Dendritic cell treated with granulocyte-macrophage colony-stimulating factor and Interleukin-4, amounts not matched to agents 40 ng/mL and 50 ng/mL, for 4 days (primary cell): ENCODE measurements at regions not wholly inside any gene's neighbourhood (a gene's known extent, or its start where the extent isn't known, plus 50 kb on each side); places are given as distances from the start of the nearest gene placed in this dataset.

Experiments
- H3K27ac Mint-ChIP-seq: one replicate; pipeline ENCODE4 v1.8.0; 2022; ENCODE audit warnings: mild to moderate bottlenecking, mixed read lengths
- H3K27me3 Mint-ChIP-seq: one replicate; pipeline ENCODE4 v1.8.0; 2022; ENCODE audit warnings: mild to moderate bottlenecking, mixed read lengths
- H3K36me3 Mint-ChIP-seq: one replicate; pipeline ENCODE4 v1.8.0; 2022; ENCODE audit warnings: low read depth, mixed read lengths
- H3K4me1 Mint-ChIP-seq: one replicate; pipeline ENCODE4 v1.8.0; 2022; ENCODE audit warnings: low read depth, mixed read lengths
- H3K4me3 Mint-ChIP-seq: one replicate; pipeline ENCODE4 v1.8.0; 2022; ENCODE audit warnings: mild to moderate bottlenecking, moderate library complexity, mixed read lengths
- H3K9me3 Mint-ChIP-seq: one replicate; pipeline ENCODE4 v1.8.0; 2022; ENCODE audit warnings: mixed read lengths
- intact Hi-C: fragments of 100-400 bp; cut with micrococcal nuclease; formaldehyde crosslinking; loops from one replicate; pipeline ENCODE4 v1.15.0; 2022

GRCh38 chr18:27763341-27763740 lies 413.6 kb downstream of the CDH2 start:
- no peaks in the 10 kb centered on the region for H3K9me3 Mint-ChIP-seq
- no peaks in the 10 kb centered on the region for H3K4me1 Mint-ChIP-seq
- no peak overlapping the region for H3K27ac Mint-ChIP-seq
- no peak overlapping the region for H3K4me3 Mint-ChIP-seq
- no peaks in the 10 kb centered on the region for H3K36me3 Mint-ChIP-seq
- intact Hi-C loops: no loop called here
- no peaks in the 10 kb centered on the region for H3K27me3 Mint-ChIP-seq

GRCh38 chr18:27762054-27762453 lies 414.9 kb downstream of the CDH2 start:
- Mint-ChIP-seq H3K27ac (no peak overlapping the region), H3K36me3 (no peaks in the 10 kb centered on the region), H3K9me3 (no peaks in the 10 kb centered on the region), H3K4me3 (no peak overlapping the region), H3K27me3 (no peaks in the 10 kb centered on the region), H3K4me1 (no peaks in the 10 kb centered on the region)
- intact Hi-C loops: no loop called here

- Mint-ChIP-seq H3K27ac (no peak overlapping the region), H3K27me3 (no peaks in the 10 kb centered on the region), H3K4me3 (no peak overlapping the region), H3K9me3 (no peaks in the 10 kb centered on the region), H3K36me3 (no peaks in the 10 kb centered on the region), H3K4me1 (no peaks in the 10 kb centered on the region)
- intact Hi-C loops: loop anchor here (10.0 kb wide), 1 partner anchor 62 kb away; no protein-coding TSS in a partner anchor
Observed at GRCh38 chr18:27752944-27753343, 424.0 kb downstream of the CDH2 start.

- H3K27me3 Mint-ChIP-seq: no peaks in the 10 kb centered on the region
- H3K9me3 Mint-ChIP-seq: peaks cover 5% of the 10 kb centered on the region
- H3K4me1 Mint-ChIP-seq: no peaks in the 10 kb centered on the region
- intact Hi-C loops: loop anchor here (10.0 kb wide), 1 partner anchor 64 kb away; no protein-coding TSS in a partner anchor
- H3K27ac Mint-ChIP-seq: no peak overlapping the region
- no peak overlapping the region for H3K4me3 Mint-ChIP-seq
- H3K36me3 Mint-ChIP-seq: no peaks in the 10 kb centered on the region
Observed at GRCh38 chr18:27750923-27751322, 426.0 kb downstream of the CDH2 start.

- peaks cover 5% of the 10 kb centered on the region for H3K9me3 Mint-ChIP-seq
- H3K36me3 Mint-ChIP-seq: no peaks in the 10 kb centered on the region
- no peaks in the 10 kb centered on the region for H3K27me3 Mint-ChIP-seq
- no peak overlapping the region for H3K4me3 Mint-ChIP-seq
- no peaks in the 10 kb centered on the region for H3K4me1 Mint-ChIP-seq
- H3K27ac Mint-ChIP-seq: no peak overlapping the region
- intact Hi-C loops: loop anchor here (10.0 kb wide), 1 partner anchor 65 kb away; no protein-coding TSS in a partner anchor
Observed at GRCh38 chr18:27750014-27750413, 426.9 kb downstream of the CDH2 start.

GRCh38 chr18:27749194-27749593 lies 427.7 kb downstream of the CDH2 start:
- H3K4me1 Mint-ChIP-seq: no peaks in the 10 kb centered on the region
- H3K36me3 Mint-ChIP-seq: no peaks in the 10 kb centered on the region
- H3K9me3 Mint-ChIP-seq: peaks cover 12% of the 10 kb centered on the region
- H3K4me3 Mint-ChIP-seq: no peak overlapping the region
- no peak overlapping the region for H3K27ac Mint-ChIP-seq
- H3K27me3 Mint-ChIP-seq: no peaks in the 10 kb centered on the region
- intact Hi-C loops: no loop called here

GRCh38 chr18:27746241-27746640 lies 430.7 kb downstream of the CDH2 start:
- Mint-ChIP-seq H3K9me3 (peaks cover 33% of the 10 kb centered on the region), H3K27ac (no peak overlapping the region), H3K27me3 (no peaks in the 10 kb centered on the region), H3K4me3 (no peak overlapping the region), H3K4me1 (no peaks in the 10 kb centered on the region), H3K36me3 (no peaks in the 10 kb centered on the region)
- intact Hi-C loops: no loop called here

GRCh38 chr18:27735117-27735516 lies 441.8 kb downstream of the CDH2 start:
- no peaks in the 10 kb centered on the region for H3K36me3 Mint-ChIP-seq
- peaks cover 12% of the 10 kb centered on the region for H3K9me3 Mint-ChIP-seq
- H3K27me3 Mint-ChIP-seq: no peaks in the 10 kb centered on the region
- intact Hi-C loops: no loop called here
- H3K4me1 Mint-ChIP-seq: no peaks in the 10 kb centered on the region
- no peak overlapping the region for H3K4me3 Mint-ChIP-seq
- no peak overlapping the region for H3K27ac Mint-ChIP-seq

- H3K27ac Mint-ChIP-seq: no peak overlapping the region
- peaks cover 47% of the 10 kb centered on the region for H3K9me3 Mint-ChIP-seq
- no peaks in the 10 kb centered on the region for H3K4me1 Mint-ChIP-seq
- intact Hi-C loops: no loop called here
- H3K27me3 Mint-ChIP-seq: no peaks in the 10 kb centered on the region
- H3K4me3 Mint-ChIP-seq: no peak overlapping the region
- H3K36me3 Mint-ChIP-seq: no peaks in the 10 kb centered on the region
Observed at GRCh38 chr18:27731211-27731610, 445.7 kb downstream of the CDH2 start.

- peaks cover 56% of the 10 kb centered on the region for H3K9me3 Mint-ChIP-seq
- intact Hi-C loops: no loop called here
- H3K4me1 Mint-ChIP-seq: no peaks in the 10 kb centered on the region
- H3K36me3 Mint-ChIP-seq: no peaks in the 10 kb centered on the region
- H3K27me3 Mint-ChIP-seq: no peaks in the 10 kb centered on the region
- H3K4me3 Mint-ChIP-seq: no peak overlapping the region
- H3K27ac Mint-ChIP-seq: no peak overlapping the region
Observed at GRCh38 chr18:27728659-27729058, 448.3 kb downstream of the CDH2 start.

GRCh38 chr18:27724362-27724761 lies 452.6 kb downstream of the CDH2 start:
- Mint-ChIP-seq H3K27ac (no peak overlapping the region), H3K4me1 (no peaks in the 10 kb centered on the region), H3K4me3 (no peak overlapping the region), H3K27me3 (no peaks in the 10 kb centered on the region), H3K36me3 (no peaks in the 10 kb centered on the region), H3K9me3 (peaks cover 36% of the 10 kb centered on the region)
- intact Hi-C loops: no loop called here

- intact Hi-C loops: no loop called here
- no peaks in the 10 kb centered on the region for H3K4me1 Mint-ChIP-seq
- H3K4me3 Mint-ChIP-seq: no peak overlapping the region
- peaks cover 24% of the 10 kb centered on the region for H3K9me3 Mint-ChIP-seq
- H3K27ac Mint-ChIP-seq: no peak overlapping the region
- no peaks in the 10 kb centered on the region for H3K27me3 Mint-ChIP-seq
- H3K36me3 Mint-ChIP-seq: no peaks in the 10 kb centered on the region
Observed at GRCh38 chr18:27723168-27723567, 453.8 kb downstream of the CDH2 start.

- H3K27ac Mint-ChIP-seq: no peak overlapping the region
- H3K4me3 Mint-ChIP-seq: no peak overlapping the region
- no peaks in the 10 kb centered on the region for H3K36me3 Mint-ChIP-seq
- H3K27me3 Mint-ChIP-seq: no peaks in the 10 kb centered on the region
- intact Hi-C loops: no loop called here
- H3K9me3 Mint-ChIP-seq: peaks cover 21% of the 10 kb centered on the region
- no peaks in the 10 kb centered on the region for H3K4me1 Mint-ChIP-seq
Observed at GRCh38 chr18:27719680-27720079, 457.2 kb downstream of the CDH2 start.

- Mint-ChIP-seq H3K27ac (no peak overlapping the region), H3K4me1 (no peaks in the 10 kb centered on the region), H3K27me3 (no peaks in the 10 kb centered on the region), H3K36me3 (no peaks in the 10 kb centered on the region), H3K4me3 (no peak overlapping the region), H3K9me3 (peaks cover 21% of the 10 kb centered on the region)
- intact Hi-C loops: no loop called here
Observed at GRCh38 chr18:27717816-27718215, 459.1 kb downstream of the CDH2 start.

- Mint-ChIP-seq H3K36me3 (no peaks in the 10 kb centered on the region), H3K9me3 (peaks cover 21% of the 10 kb centered on the region), H3K4me1 (no peaks in the 10 kb centered on the region), H3K4me3 (no peak overlapping the region), H3K27ac (no peak overlapping the region), H3K27me3 (no peaks in the 10 kb centered on the region)
- intact Hi-C loops: no loop called here
Observed at GRCh38 chr18:27717250-27717649, 459.7 kb downstream of the CDH2 start.
